ENCODE measurements at regions not wholly inside any gene's neighbourhood (a gene's known extent, or its start where the extent isn't known, plus 50 kb on each side); places are given as distances from the start of the nearest gene placed in this dataset.

DNA sequence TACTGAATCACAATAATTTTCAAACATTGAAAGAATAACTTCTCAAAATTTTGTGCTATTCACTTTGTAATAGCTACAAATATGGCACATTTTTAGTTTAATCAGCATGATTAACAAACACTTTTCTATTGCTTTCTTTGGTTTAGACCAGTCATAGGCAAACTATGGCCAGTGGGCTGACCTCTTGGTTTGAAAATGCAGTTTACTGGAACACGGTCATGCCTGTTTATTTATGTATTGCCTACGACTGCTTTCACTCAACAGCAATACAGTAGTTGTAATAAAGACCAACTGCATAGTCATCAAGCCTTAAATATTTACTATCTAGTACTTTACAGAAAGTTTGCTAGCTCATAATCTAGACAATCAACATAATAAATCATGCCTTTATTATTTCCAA, 810.8 kb downstream of the TLE1 start:
- 89 to 92% (median 90%) methylated on average over 2 of the region's 2 CpGs for WGBS, 4 donors

GRCh38 chr9:80875947-80876346, 813.4 kb downstream of the TLE1 start:
- Histone ChIP-seq H3K27ac (no peak overlapping the region), H3K36me3 (replicated peaks in 1 of 2) (no peaks in the 10 kb centered on the region), H3K4me1 (replicated peaks in 1 of 2) (no peaks in the 10 kb centered on the region), H3K27me3 (no peaks in the 10 kb centered on the region), H3K4me3 (no peak overlapping the region), H3K9me3 (replicated peaks in 1 of 3) (no peaks in the 10 kb centered on the region)
- TF ChIP-seq, protein P1, sequence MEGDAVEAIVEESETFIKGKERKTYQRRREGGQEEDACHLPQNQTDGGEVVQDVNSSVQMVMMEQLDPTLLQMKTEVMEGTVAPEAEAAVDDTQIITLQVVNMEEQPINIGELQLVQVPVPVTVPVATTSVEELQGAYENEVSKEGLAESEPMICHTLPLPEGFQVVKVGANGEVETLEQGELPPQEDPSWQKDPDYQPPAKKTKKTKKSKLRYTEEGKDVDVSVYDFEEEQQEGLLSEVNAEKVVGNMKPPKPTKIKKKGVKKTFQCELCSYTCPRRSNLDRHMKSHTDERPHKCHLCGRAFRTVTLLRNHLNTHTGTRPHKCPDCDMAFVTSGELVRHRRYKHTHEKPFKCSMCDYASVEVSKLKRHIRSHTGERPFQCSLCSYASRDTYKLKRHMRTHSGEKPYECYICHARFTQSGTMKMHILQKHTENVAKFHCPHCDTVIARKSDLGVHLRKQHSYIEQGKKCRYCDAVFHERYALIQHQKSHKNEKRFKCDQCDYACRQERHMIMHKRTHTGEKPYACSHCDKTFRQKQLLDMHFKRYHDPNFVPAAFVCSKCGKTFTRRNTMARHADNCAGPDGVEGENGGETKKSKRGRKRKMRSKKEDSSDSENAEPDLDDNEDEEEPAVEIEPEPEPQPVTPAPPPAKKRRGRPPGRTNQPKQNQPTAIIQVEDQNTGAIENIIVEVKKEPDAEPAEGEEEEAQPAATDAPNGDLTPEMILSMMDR (IDR thresholded peaks at IDR 0.05), result no peak
- no peak for TF ChIP-seq POLR2A (IDR thresholded peaks at IDR 0.05)
- intact Hi-C loops (cut with DNase I), result no loop called here
- no peak for DNase-seq
- WGBS, 4 donors, result 74 to 86% (median 83%) methylated on average over 4 of the region's 4 CpGs

More for the DNA sequence above, 810.8 kb downstream of the TLE1 start:
- no peak overlapping the region for H3K27ac ChIP-seq
- no peaks in the 10 kb centered on the region for H3K4me1 ChIP-seq (replicated peaks in 1 of 2)
- H3K36me3 ChIP-seq (replicated peaks in 1 of 2), result no peaks in the 10 kb centered on the region
- TF ChIP-seq POLR2A (IDR thresholded peaks at IDR 0.05), result no peak
- TF ChIP-seq, protein P1 (IDR thresholded peaks at IDR 0.05), result no peak
- intact Hi-C loops (cut with DNase I), result no loop called here
- DNase-seq, result no peak
- H3K27me3 ChIP-seq, result no peaks in the 10 kb centered on the region
- H3K4me3 ChIP-seq, result no peak overlapping the region
- H3K9me3 ChIP-seq (replicated peaks in 1 of 3), result no peaks in the 10 kb centered on the region

DNA sequence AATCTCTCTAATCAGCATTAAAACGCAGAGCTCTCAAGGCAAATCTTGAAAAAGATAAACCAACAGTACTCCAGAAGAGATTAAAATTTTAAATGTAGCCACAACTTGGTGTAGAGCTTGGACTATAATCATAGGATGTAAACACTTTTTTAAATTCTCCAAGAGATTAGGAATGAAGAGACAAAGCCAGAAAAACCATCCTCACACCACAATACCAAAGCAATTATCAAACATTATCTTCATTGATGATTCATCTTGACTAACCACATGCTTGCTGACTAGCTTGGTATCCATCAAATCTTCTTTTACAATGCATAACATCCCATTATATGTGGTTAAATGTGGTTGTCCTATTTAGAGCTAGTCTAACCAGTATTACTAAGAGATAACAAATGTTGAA, 815.1 kb downstream of the TLE1 start:
- H3K27ac ChIP-seq, result no peak overlapping the region
- no peak for TF ChIP-seq POLR2A (IDR thresholded peaks at IDR 0.05)
- TF ChIP-seq, protein P1 (IDR thresholded peaks at IDR 0.05), result no peak
- WGBS, 4 donors, result 24 to 66% (median 66%) methylated on average over 1 of the region's 1 CpG

DNA sequence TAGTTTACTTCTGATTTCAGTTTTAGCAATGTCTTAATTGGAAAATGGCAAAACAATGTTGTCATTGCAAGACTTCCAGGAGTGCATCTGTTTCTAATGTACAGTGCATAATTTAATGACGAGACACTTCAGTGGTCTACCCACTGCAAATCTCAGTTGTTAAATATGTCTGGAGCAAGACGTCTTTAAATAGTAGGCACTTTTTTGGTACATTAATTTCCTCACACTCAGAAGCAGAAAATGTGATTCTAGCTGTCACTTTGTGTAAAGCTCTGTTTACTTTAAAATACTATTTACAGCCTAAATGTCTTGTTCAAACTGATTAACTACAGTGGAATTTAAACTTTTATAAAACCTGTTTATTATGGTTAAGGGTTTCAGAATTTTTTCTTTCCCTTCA, 815.5 kb downstream of the TLE1 start:
- Histone ChIP-seq H3K27ac (no peak overlapping the region), H3K4me3 (no peak overlapping the region), H3K36me3 (replicated peaks in 1 of 2) (no peaks in the 10 kb centered on the region), H3K9me3 (replicated peaks in 1 of 3) (no peaks in the 10 kb centered on the region), H3K27me3 (no peaks in the 10 kb centered on the region), H3K4me1 (replicated peaks in 1 of 2) (no peaks in the 10 kb centered on the region)
- intact Hi-C loops (cut with DNase I), result no loop called here
- 62 to 67% (median 66%) methylated on average over 2 of the region's 2 CpGs for WGBS, 4 donors
- TF ChIP-seq, protein P1 (IDR thresholded peaks at IDR 0.05), result no peak
- no peak for TF ChIP-seq POLR2A (IDR thresholded peaks at IDR 0.05)
- DNase-seq, result no peak

More for the DNA sequence above, 815.1 kb downstream of the TLE1 start:
- Histone ChIP-seq H3K4me3 (no peak overlapping the region), H3K27me3 (no peaks in the 10 kb centered on the region), H3K36me3 (replicated peaks in 1 of 2) (no peaks in the 10 kb centered on the region), H3K9me3 (replicated peaks in 1 of 3) (no peaks in the 10 kb centered on the region), H3K4me1 (replicated peaks in 1 of 2) (no peaks in the 10 kb centered on the region)
- no peak for DNase-seq
- intact Hi-C loops (cut with DNase I), result no loop called here

Data from adrenal gland (tissue), 9 donors.